Endothelial cell (in vitro differentiated cells): ENCODE measurements at regions not wholly inside any gene's neighbourhood (a gene's known extent, or its start where the extent isn't known, plus 50 kb on each side); places are given as distances from the start of the nearest gene placed in this dataset.

Experiments used
- DNase-seq: peaks from one replicate; pipeline ENCODE4 v3.0.0; 2021; ENCODE audit warnings: low spot score
- H3K27ac Mint-ChIP-seq: one replicate; pipeline ENCODE4 v1.8.0; 2021; ENCODE audit warnings: mixed read lengths, inconsistent platforms; ENCODE audit not compliant: unreplicated experiment
- H3K27me3 Mint-ChIP-seq: one replicate; pipeline ENCODE4 v1.8.0; 2021; ENCODE audit warnings: mild to moderate bottlenecking, moderate library complexity, mixed read lengths, inconsistent platforms; ENCODE audit not compliant: unreplicated experiment
- H3K36me3 Mint-ChIP-seq: one replicate; pipeline ENCODE4 v1.8.0; 2021; ENCODE audit warnings: mild to moderate bottlenecking, low read depth, mixed read lengths, inconsistent platforms; ENCODE audit not compliant: unreplicated experiment
- H3K4me1 Mint-ChIP-seq: one replicate; pipeline ENCODE4 v1.8.0; 2021; ENCODE audit warnings: mild to moderate bottlenecking, mixed read lengths, inconsistent platforms; ENCODE audit not compliant: unreplicated experiment
- H3K4me3 Mint-ChIP-seq: one replicate; pipeline ENCODE4 v1.8.0; 2021; ENCODE audit warnings: mild to moderate bottlenecking, mixed read lengths, inconsistent platforms; ENCODE audit not compliant: unreplicated experiment
- H3K9me3 Mint-ChIP-seq: one replicate; pipeline ENCODE4 v1.8.0; 2021; ENCODE audit warnings: mixed read lengths, inconsistent platforms; ENCODE audit not compliant: unreplicated experiment
- TF ChIP-seq, protein P1 (sequence below): fragments of 200-600 bp; sonication (generic); IDR thresholded peaks from one replicate; pipeline ENCODE4 v1.5.0; 2021; ENCODE audit warnings: antibody characterized with exemption; ENCODE audit not compliant: unreplicated experiment

- no peak for DNase-seq
Observed at GRCh38 chr12:89176676-89177075, 175.6 kb downstream of the DUSP6 start.

GRCh38 chr12:89173678-89174077 lies 178.6 kb downstream of the DUSP6 start:
- no peak for DNase-seq
- Mint-ChIP-seq H3K27ac (no peak overlapping the region), H3K36me3 (no peaks in the 10 kb centered on the region), H3K27me3 (no peaks in the 10 kb centered on the region), H3K9me3 (no peaks in the 10 kb centered on the region), H3K4me3 (no peak overlapping the region), H3K4me1 (peaks cover 7% of the 10 kb centered on the region)
- TF ChIP-seq, protein P1, sequence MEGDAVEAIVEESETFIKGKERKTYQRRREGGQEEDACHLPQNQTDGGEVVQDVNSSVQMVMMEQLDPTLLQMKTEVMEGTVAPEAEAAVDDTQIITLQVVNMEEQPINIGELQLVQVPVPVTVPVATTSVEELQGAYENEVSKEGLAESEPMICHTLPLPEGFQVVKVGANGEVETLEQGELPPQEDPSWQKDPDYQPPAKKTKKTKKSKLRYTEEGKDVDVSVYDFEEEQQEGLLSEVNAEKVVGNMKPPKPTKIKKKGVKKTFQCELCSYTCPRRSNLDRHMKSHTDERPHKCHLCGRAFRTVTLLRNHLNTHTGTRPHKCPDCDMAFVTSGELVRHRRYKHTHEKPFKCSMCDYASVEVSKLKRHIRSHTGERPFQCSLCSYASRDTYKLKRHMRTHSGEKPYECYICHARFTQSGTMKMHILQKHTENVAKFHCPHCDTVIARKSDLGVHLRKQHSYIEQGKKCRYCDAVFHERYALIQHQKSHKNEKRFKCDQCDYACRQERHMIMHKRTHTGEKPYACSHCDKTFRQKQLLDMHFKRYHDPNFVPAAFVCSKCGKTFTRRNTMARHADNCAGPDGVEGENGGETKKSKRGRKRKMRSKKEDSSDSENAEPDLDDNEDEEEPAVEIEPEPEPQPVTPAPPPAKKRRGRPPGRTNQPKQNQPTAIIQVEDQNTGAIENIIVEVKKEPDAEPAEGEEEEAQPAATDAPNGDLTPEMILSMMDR = no peak

More at GRCh38 chr12:89176676-89177075, 175.6 kb downstream of the DUSP6 start:
- TF ChIP-seq, protein P1 = no peak
- no peak overlapping the region for H3K4me3 Mint-ChIP-seq
- no peaks in the 10 kb centered on the region for H3K27me3 Mint-ChIP-seq
- H3K4me1 Mint-ChIP-seq = peaks cover 17% of the 10 kb centered on the region
- H3K9me3 Mint-ChIP-seq = no peaks in the 10 kb centered on the region
- H3K36me3 Mint-ChIP-seq = no peaks in the 10 kb centered on the region
- no peak overlapping the region for H3K27ac Mint-ChIP-seq

DNA sequence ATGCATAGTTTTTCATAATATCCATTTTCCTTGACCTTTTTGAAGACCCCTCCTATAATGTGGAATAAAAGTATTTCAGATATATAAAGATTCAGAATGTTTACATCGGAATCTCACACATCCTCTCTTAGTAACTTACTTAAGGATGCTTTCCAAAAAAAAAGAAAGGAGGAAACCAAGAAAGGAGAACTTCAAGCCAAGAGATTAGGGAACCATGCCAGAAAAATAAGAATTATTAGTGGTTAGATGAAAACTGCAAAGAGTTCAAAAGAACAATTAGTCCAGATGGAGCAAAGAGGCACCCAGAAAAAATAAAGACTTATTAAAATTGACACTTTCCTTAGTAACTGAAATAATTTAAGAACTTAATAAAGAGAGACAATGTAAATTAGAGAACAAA lies 179.2 kb downstream of the DUSP6 start:
- Mint-ChIP-seq H3K9me3 (no peaks in the 10 kb centered on the region), H3K36me3 (no peaks in the 10 kb centered on the region), H3K27ac (no peak overlapping the region), H3K27me3 (no peaks in the 10 kb centered on the region), H3K4me1 (peaks cover 11% of the 10 kb centered on the region), H3K4me3 (no peak overlapping the region)
- DNase-seq = no peak
- TF ChIP-seq, protein P1 = no peak

- H3K9me3 Mint-ChIP-seq = no peaks in the 10 kb centered on the region
- peaks cover 14% of the 10 kb centered on the region for H3K4me1 Mint-ChIP-seq
- H3K27ac Mint-ChIP-seq = no peak overlapping the region
- TF ChIP-seq, protein P1 = no peak
- H3K36me3 Mint-ChIP-seq = no peaks in the 10 kb centered on the region
- no peaks in the 10 kb centered on the region for H3K27me3 Mint-ChIP-seq
- H3K4me3 Mint-ChIP-seq = no peak overlapping the region
- DNase-seq = no peak
Observed at GRCh38 chr12:89172224-89172623, 180.1 kb downstream of the DUSP6 start.

GRCh38 chr12:89169321-89169720 lies 183.0 kb downstream of the DUSP6 start:
- Mint-ChIP-seq H3K4me1 (peaks cover 26% of the 10 kb centered on the region), H3K36me3 (no peaks in the 10 kb centered on the region), H3K9me3 (no peaks in the 10 kb centered on the region), H3K27ac (no peak overlapping the region), H3K27me3 (no peaks in the 10 kb centered on the region), H3K4me3 (no peak overlapping the region)
- DNase-seq = no peak
- TF ChIP-seq, protein P1 = no peak
